ENCODE measurements at regions not wholly inside any gene's neighbourhood (a gene's known extent, or its start where the extent isn't known, plus 50 kb on each side); places are given as distances from the start of the nearest gene placed in this dataset.

GRCh38 chr14:82091097-82091496 lies 557.4 kb upstream of the SEL1L start:
- Histone ChIP-seq H3K27me3 (ENCODE audit: control insufficient read depth, insufficient read depth, low read length) (no peaks in the 10 kb centered on the region), H3K4me3 (ENCODE audit: low read length in 3 of 3) (no peak overlapping the region), H3K9me3 (ENCODE audit: control insufficient read depth in 2 of 3, insufficient read depth in 1 of 3, low read length in 3 of 3) (no peaks in the 10 kb centered on the region), H3K27ac (ENCODE audit: low read depth in 2 of 2, low read length in 2 of 2) (no peak overlapping the region), H3K36me3 (ENCODE audit: control insufficient read depth in 2 of 3, insufficient read depth in 3 of 3, low read length in 3 of 3) (no peaks in the 10 kb centered on the region), H3K4me1 (ENCODE audit: control insufficient read depth in 2 of 3, insufficient read depth in 2 of 3, low read depth in 1 of 3, low read length in 3 of 3) (no peaks in the 10 kb centered on the region), H3K9ac (ENCODE audit: low read length in 3 of 3) (no peak overlapping the region)
- DNase-seq = no peak
- intact Hi-C loops (cut with DNase I) = no loop called here
- TF ChIP-seq CTCF (IDR thresholded peaks at IDR 0.05; ENCODE audit: borderline replicate concordance, extremely low read depth, insufficient read depth) = no peak
- FAIRE-seq = no peak

GRCh38 chr14:82094829-82095345 lies 561.2 kb upstream of the SEL1L start:
- no peak overlapping the region for H3K27ac ChIP-seq (ENCODE audit: low read depth in 2 of 2, low read length in 2 of 2)
- FAIRE-seq = no peak

GRCh38 chr14:82104013-82104412 lies 570.4 kb upstream of the SEL1L start:
- Histone ChIP-seq H3K9me3 (ENCODE audit: control insufficient read depth in 2 of 3, insufficient read depth in 1 of 3, low read length in 3 of 3) (no peaks in the 10 kb centered on the region), H3K9ac (ENCODE audit: low read length in 3 of 3) (no peak overlapping the region), H3K27ac (ENCODE audit: low read depth in 2 of 2, low read length in 2 of 2) (no peak overlapping the region), H3K27me3 (ENCODE audit: control insufficient read depth, insufficient read depth, low read length) (no peaks in the 10 kb centered on the region), H3K4me1 (ENCODE audit: control insufficient read depth in 2 of 3, insufficient read depth in 2 of 3, low read depth in 1 of 3, low read length in 3 of 3) (no peaks in the 10 kb centered on the region), H3K4me3 (ENCODE audit: low read length in 3 of 3) (no peak overlapping the region), H3K36me3 (ENCODE audit: control insufficient read depth in 2 of 3, insufficient read depth in 3 of 3, low read length in 3 of 3) (no peaks in the 10 kb centered on the region)
- DNase-seq (no peak), FAIRE-seq (no peak)
- intact Hi-C loops (cut with DNase I) = no loop called here
- TF ChIP-seq CTCF (IDR thresholded peaks at IDR 0.05; ENCODE audit: borderline replicate concordance, extremely low read depth, insufficient read depth) = no peak

More at GRCh38 chr14:82094829-82095345, 561.2 kb upstream of the SEL1L start:
- no peaks in the 10 kb centered on the region for H3K27me3 ChIP-seq (ENCODE audit: control insufficient read depth, insufficient read depth, low read length)
- no peaks in the 10 kb centered on the region for H3K4me1 ChIP-seq (ENCODE audit: control insufficient read depth in 2 of 3, insufficient read depth in 2 of 3, low read depth in 1 of 3, low read length in 3 of 3)
- no peaks in the 10 kb centered on the region for H3K36me3 ChIP-seq (ENCODE audit: control insufficient read depth in 2 of 3, insufficient read depth in 3 of 3, low read length in 3 of 3)
- TF ChIP-seq CTCF (IDR thresholded peaks at IDR 0.05; ENCODE audit: borderline replicate concordance, extremely low read depth, insufficient read depth) = no peak
- H3K4me3 ChIP-seq (ENCODE audit: low read length in 3 of 3) = no peak overlapping the region
- intact Hi-C loops (cut with DNase I) = no loop called here
- no peak for DNase-seq
- H3K9me3 ChIP-seq (ENCODE audit: control insufficient read depth in 2 of 3, insufficient read depth in 1 of 3, low read length in 3 of 3) = no peaks in the 10 kb centered on the region
- H3K9ac ChIP-seq (ENCODE audit: low read length in 3 of 3) = no peak overlapping the region

Data from kidney (tissue), 13 donors.